DMS153 treated with DMSO at 0.1 percent for 48 hours (cell line): ENCODE measurements at regions not wholly inside any gene's neighbourhood (a gene's known extent, or its start where the extent isn't known, plus 50 kb on each side); places are given as distances from the start of the nearest gene placed in this dataset.
"Not testable (repeated sequence)": the region's sequence is repeated elsewhere in the genome, so short reads cannot be mapped to it uniquely, and the experiment has no call there.

Source experiments
- DNase-seq: peaks from one replicate; lab custom pipeline; 2025; ENCODE audit not compliant: unreplicated experiment; lab: John Stamatoyannopoulos, UW

DNA sequence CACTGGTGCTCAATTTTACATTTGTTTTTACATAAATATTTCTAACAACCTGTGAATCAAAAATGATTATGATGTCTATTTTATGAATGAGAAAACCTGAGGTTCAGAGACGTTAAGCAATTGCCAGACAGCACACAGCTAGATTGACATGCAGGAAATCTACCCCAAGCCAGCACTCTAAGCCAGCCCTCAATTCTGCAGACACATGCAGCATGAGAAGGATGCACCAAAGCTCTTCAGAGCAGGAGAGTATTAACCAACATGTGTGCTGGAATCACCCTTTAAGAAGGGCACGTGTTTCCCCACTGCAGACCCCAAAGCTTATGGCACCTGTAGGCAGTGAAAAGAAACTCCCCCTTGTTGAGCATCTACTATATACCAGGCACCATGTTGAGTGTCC, 126.1 kb upstream of the ARHGEF3 start:
- no peak for DNase-seq

GRCh38 chr3:56926947-56927282, 125.2 kb upstream of the ARHGEF3 start:
- no peak for DNase-seq

GRCh38 chr3:56926243-56926946, 124.6 kb upstream of the ARHGEF3 start:
- DNase-seq = no peak

- DNase-seq = not testable (repeated sequence)
Measured at GRCh38 chr3:56924700-56925099, 123.0 kb upstream of the ARHGEF3 start.

DNA sequence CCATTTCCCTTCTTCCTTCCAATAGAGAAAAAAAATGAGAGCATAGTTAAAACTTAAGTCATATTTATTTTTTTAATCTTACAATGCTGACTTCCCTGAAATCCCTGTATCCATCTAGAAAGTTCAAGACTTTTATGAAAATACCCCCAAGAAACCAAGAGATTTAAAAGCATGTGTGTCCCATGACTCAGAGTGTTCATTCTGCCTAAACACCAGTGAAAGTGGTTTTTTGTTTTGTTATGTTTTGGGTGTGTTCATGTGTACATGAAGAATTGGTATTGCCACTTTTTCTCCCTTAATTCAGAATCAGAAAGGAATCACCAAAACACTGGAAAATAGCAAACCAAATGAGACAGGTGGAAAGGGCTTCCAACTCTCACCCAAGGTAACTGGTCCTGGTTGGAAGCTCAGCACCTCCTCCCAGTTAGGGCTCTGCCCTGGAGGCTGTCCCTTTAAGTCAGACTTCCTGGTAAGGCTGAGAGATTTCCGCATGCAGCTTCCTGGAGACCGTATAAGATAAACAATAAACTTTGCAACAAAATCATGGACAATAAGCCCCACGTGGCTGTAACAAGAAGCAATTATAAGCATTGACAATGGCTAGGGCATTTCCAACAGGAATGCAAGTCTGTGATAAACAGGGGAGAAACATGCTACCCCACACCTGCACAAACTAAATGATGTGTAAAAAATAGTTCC, 121.9 kb upstream of the ARHGEF3 start:
- DNase-seq = peak; percentile 2

- DNase-seq = no peak
Measured at GRCh38 chr3:56921573-56922453, 120.1 kb upstream of the ARHGEF3 start.

GRCh38 chr3:56919797-56920195, 118.0 kb upstream of the ARHGEF3 start:
- DNase-seq = no peak

- no peak for DNase-seq
Measured at GRCh38 chr3:56919137-56919796, 117.5 kb upstream of the ARHGEF3 start.

DNA sequence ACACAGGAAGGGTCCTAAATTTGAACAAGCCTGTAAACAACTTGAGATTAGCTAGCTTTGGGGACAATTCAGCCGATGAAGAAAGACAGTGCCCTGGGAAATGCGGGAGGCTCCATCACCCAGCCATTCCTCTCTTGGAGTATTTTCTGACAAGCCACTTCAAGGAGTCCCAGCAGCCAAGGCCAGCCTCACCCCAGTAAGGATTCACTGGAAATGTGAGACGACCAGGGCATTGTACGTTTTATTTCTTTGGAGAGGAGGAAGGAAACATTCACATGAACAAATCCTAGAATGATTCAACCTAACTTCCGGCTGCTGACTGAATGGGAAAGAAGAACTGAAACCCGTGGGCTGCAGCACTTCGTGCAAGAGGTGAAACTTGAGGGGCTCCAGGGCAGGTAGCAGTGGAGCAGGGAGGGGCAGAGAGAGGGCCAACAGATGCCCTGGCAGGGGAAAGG, 116.4 kb upstream of the ARHGEF3 start:
- no peak for DNase-seq

- DNase-seq = peak; percentile 7
Measured at GRCh38 chr3:56917361-56918110, 115.8 kb upstream of the ARHGEF3 start.

GRCh38 chr3:56916716-56917360, 115.1 kb upstream of the ARHGEF3 start:
- no peak for DNase-seq

GRCh38 chr3:56915966-56916586, 114.3 kb upstream of the ARHGEF3 start:
- DNase-seq = peak; percentile 27

DNA sequence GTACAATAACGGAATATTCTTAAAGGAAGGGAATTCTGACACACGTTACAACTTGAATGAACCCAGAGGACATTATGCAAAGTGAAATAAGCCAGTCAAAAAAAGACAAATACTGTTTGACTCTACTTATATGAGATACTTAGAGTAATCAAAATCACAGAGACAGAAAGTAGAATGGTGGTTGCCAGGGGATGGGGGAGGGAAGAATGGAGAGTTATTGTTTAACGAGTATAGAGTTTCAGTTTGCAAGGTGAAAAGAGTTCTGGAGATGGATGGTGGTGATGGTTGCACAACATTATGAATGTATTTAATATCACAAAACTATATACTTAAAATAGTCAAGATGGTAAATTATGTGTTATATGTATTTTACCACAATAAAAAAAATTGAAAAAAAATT, 112.9 kb upstream of the ARHGEF3 start:
- DNase-seq = no peak

- no peak for DNase-seq
Measured at GRCh38 chr3:56911363-56911762, 109.6 kb upstream of the ARHGEF3 start.

- DNase-seq = no peak
Measured at GRCh38 chr3:56909349-56909748, 107.6 kb upstream of the ARHGEF3 start.

DNA sequence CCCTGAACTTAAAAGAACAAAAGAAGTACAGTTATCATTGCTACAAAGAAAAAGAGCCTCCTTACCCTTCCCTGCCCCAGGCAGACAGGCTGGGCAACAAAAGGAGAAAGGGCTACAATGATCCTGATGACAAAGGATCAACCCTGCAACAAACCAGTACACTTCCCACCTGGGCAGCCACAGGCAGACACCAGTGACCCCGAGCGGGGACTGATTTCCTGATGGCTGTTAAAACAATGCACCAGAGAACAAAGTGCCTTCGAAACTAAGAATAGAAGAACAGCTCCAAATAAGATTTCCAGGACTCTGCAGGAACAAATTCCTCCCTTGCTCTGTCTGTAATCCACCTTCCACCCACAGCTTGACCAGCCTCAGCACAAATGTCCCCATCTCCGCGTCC, 106.3 kb upstream of the ARHGEF3 start:
- no peak for DNase-seq

DNA sequence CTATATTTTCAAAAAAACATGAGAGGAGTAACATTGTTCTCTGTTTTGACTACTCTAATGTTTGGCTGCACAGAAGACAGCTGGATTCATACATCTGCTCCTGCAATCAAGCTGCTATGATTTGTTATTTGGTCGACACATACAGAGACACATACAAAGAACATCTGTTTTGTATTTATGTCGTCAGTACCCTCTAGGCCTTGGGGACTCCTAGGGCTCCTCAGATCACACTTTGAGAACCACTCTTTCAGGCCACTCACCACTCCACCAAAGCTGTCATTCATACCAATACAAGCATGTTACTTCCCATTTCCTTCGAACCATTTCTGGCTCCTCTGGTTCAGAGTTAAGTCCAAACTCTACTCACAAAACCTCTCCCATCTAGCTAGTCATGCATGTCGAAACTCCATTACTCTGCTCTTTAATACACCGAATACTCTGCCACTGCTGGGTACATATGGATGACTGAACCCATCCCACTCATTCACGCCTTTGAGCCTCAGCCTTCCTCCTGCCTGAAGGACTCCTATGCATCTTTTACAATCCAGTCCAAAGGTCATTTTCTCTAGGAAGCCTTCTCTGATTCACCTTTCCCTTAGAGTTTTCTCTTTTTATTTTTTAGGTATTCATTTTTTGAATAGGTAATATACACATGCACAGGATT, 102.9 kb upstream of the ARHGEF3 start:
- DNase-seq = no peak

GRCh38 chr3:56903231-56903782, 101.6 kb upstream of the ARHGEF3 start:
- no peak for DNase-seq
